ENCODE measurements at regions not wholly inside any gene's neighbourhood (a gene's known extent, or its start where the extent isn't known, plus 50 kb on each side); places are given as distances from the start of the nearest gene placed in this dataset.

GRCh38 chr3:117705011-117705410 lies 995.4 kb downstream of the TUSC7 start:
- TF ChIP-seq CTCF (IDR thresholded peaks at IDR 0.05) (no peak), CHD2 (IDR thresholded peaks at IDR 0.05; ENCODE audit: low read length, partially characterized antibody) (no peak), REST (IDR thresholded peaks at IDR 0.05; ENCODE audit: low read depth, low read length) (no peak), PBX3 (IDR thresholded peaks at IDR 0.05) (no peak), RCOR1 (IDR thresholded peaks at IDR 0.05; ENCODE audit: low read length) (no peak), POLR2AphosphoS5 (IDR thresholded peaks at IDR 0.05; ENCODE audit: low read depth, low read length) (no peak), JUND (IDR thresholded peaks at IDR 0.05) (no peak), TAF1 (IDR thresholded peaks at IDR 0.05; ENCODE audit: borderline replicate concordance, low read depth, low read length) (no peak), MXI1 (IDR thresholded peaks at IDR 0.05; ENCODE audit: low read depth, low read length) (no peak), FOXJ3 (CRISPR knock-in tag; IDR thresholded peaks at IDR 0.05) (no peak), GABPA (IDR thresholded peaks at IDR 0.05; ENCODE audit: low read depth) (no peak)
